DND-41 (cell line): ENCODE measurements at regions not wholly inside any gene's neighbourhood (a gene's known extent, or its start where the extent isn't known, plus 50 kb on each side); places are given as distances from the start of the nearest gene placed in this dataset.

Experiments used
- EZH2 ChIP-seq: IDR thresholded peaks from 3 replicates; pipeline ENCODE4 v1.6.1; 2012; ENCODE audit warnings: borderline replicate concordance, low read depth, mild to moderate bottlenecking, moderate library complexity, low read length, inconsistent platforms; ENCODE audit not compliant: severe bottlenecking
- TF ChIP-seq, protein P1 (sequence below): IDR thresholded peaks from 2 replicates; pipeline ENCODE4 v1.5.1; 2012; ENCODE audit warnings: borderline replicate concordance, low read length, moderate library complexity, mild to moderate bottlenecking; ENCODE audit not compliant: poor library complexity, severe bottlenecking; ENCODE audit errors: extremely low read depth

DNA sequence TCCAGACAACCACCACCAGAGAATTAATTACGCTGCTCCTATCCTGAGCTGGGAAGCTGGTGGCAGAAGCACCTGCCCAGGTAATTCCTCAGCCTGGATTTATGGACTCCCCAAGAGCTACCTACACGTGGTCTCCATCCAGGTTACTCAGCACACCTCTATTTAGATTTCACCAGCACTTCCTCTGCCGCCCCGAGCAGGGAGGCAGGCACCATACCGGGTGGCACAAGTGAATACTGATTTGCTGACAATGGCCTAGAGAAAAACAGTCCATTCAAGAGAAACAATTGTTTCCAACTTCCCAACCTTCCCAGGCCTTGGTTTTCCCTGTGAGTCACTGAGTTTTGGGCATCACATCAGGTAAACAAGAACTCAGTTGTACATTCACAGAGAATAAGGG lies 134.3 kb downstream of the MATN1 start:
- TF ChIP-seq, protein P1, sequence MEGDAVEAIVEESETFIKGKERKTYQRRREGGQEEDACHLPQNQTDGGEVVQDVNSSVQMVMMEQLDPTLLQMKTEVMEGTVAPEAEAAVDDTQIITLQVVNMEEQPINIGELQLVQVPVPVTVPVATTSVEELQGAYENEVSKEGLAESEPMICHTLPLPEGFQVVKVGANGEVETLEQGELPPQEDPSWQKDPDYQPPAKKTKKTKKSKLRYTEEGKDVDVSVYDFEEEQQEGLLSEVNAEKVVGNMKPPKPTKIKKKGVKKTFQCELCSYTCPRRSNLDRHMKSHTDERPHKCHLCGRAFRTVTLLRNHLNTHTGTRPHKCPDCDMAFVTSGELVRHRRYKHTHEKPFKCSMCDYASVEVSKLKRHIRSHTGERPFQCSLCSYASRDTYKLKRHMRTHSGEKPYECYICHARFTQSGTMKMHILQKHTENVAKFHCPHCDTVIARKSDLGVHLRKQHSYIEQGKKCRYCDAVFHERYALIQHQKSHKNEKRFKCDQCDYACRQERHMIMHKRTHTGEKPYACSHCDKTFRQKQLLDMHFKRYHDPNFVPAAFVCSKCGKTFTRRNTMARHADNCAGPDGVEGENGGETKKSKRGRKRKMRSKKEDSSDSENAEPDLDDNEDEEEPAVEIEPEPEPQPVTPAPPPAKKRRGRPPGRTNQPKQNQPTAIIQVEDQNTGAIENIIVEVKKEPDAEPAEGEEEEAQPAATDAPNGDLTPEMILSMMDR = no peak
- no peak for TF ChIP-seq EZH2
